ENCODE measurements at regions not wholly inside any gene's neighbourhood (a gene's known extent, or its start where the extent isn't known, plus 50 kb on each side); places are given as distances from the start of the nearest gene placed in this dataset.
"Not testable (repeated sequence)": the region's sequence is repeated elsewhere in the genome, so short reads cannot be mapped to it uniquely, and the experiment has no call there.

- TF ChIP-seq, protein P1, sequence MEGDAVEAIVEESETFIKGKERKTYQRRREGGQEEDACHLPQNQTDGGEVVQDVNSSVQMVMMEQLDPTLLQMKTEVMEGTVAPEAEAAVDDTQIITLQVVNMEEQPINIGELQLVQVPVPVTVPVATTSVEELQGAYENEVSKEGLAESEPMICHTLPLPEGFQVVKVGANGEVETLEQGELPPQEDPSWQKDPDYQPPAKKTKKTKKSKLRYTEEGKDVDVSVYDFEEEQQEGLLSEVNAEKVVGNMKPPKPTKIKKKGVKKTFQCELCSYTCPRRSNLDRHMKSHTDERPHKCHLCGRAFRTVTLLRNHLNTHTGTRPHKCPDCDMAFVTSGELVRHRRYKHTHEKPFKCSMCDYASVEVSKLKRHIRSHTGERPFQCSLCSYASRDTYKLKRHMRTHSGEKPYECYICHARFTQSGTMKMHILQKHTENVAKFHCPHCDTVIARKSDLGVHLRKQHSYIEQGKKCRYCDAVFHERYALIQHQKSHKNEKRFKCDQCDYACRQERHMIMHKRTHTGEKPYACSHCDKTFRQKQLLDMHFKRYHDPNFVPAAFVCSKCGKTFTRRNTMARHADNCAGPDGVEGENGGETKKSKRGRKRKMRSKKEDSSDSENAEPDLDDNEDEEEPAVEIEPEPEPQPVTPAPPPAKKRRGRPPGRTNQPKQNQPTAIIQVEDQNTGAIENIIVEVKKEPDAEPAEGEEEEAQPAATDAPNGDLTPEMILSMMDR (IDR thresholded peaks at IDR 0.05) = not testable (repeated sequence)
- not testable (repeated sequence) for TF ChIP-seq POLR2A (IDR thresholded peaks at IDR 0.05)
These were observed 700.8 kb downstream of the CDY1 start for GRCh38 chrY:26322756-26323155.
